ENCODE measurements at regions not wholly inside any gene's neighbourhood (a gene's known extent, or its start where the extent isn't known, plus 50 kb on each side); places are given as distances from the start of the nearest gene placed in this dataset.

DNA sequence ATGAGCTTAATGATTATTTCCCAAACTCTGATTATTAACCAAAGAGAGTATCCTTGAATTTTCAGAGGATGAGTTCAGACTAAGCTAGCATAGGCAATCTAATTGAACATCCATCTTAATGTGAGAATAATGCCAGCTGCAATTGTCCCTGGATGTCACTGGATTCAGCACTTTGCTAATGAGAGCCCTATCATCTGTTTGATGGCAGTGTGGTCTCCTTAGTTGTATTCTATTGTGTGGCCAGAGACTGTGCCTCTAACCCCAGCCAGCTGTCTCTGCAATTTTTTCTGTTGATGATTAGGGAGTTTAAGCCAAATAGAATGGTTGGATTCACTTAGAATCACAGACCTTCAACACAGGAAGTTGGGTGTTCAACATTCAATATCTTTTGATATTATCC, 1249.5 kb downstream of the FAM181B start:
- no peak overlapping the region for H4K8ac ChIP-seq (ENCODE audit: extremely low read depth, insufficient read depth, low read length)
- no peak overlapping the region for H4K91ac ChIP-seq (replicated peaks; ENCODE audit: insufficient read length, low read length)
- H3K9ac ChIP-seq (replicated peaks in 1 of 4; ENCODE audit: extremely low read depth in 1 of 4, low read depth in 3 of 4, low read length in 3 of 4), result no peak overlapping the region
- H4K5ac ChIP-seq (ENCODE audit: insufficient read length, low read depth, low read length), result no peak overlapping the region
- ChIA-PET CTCF (ENCODE audit: partially characterized antibody) (interaction anchor here (1.1 kb wide), 1 partner anchor 12 kb away, joined by 5 read pairs; no protein-coding TSS in a partner anchor), POLR2A (ENCODE audit: partially characterized antibody) (no interaction called here)
- H3K4me2 ChIP-seq (ENCODE audit: insufficient read depth in 1 of 2, low read depth in 2 of 2, low read length in 2 of 2), result no peak overlapping the region
- no peak overlapping the region for H3K4me3 ChIP-seq (ENCODE audit: extremely low read depth in 1 of 4, insufficient read depth in 2 of 4, low read depth in 3 of 4, low read length in 4 of 4)
- no peak overlapping the region for H2BK120ac ChIP-seq (replicated peaks; ENCODE audit: low read depth, low read length)
- H3K4ac ChIP-seq (replicated peaks; ENCODE audit: insufficient read length, low read depth, low read length), result no peak overlapping the region
- DNase-seq (ENCODE audit: low read depth in 1 of 2, low spot score in 2 of 2) (no peak), FAIRE-seq (no peak)
- no peaks in the 10 kb centered on the region for H3K79me2 ChIP-seq (ENCODE audit: control insufficient read depth in 1 of 2, insufficient read depth in 2 of 2, low read length in 2 of 2)
- no peaks in the 10 kb centered on the region for H3K27me3 ChIP-seq (replicated peaks in 1 of 4; ENCODE audit: control insufficient read depth in 3 of 4, extremely low read depth in 1 of 4, insufficient read depth in 3 of 4, low read length in 3 of 4)
- no peak overlapping the region for H2BK5ac ChIP-seq (ENCODE audit: low read depth, low read length)
- H3K18ac ChIP-seq (ENCODE audit: extremely low read depth, low read length), result no peak overlapping the region
- no peak overlapping the region for H3K23ac ChIP-seq (ENCODE audit: insufficient read length)
- H3K14ac ChIP-seq (ENCODE audit: insufficient read length), result no peak overlapping the region
- no peaks in the 10 kb centered on the region for H3K4me1 ChIP-seq (replicated peaks in 1 of 4; ENCODE audit: control insufficient read depth in 3 of 4, insufficient read depth in 4 of 4, low read length in 3 of 4)
- H2BK20ac ChIP-seq (ENCODE audit: low read length), result no peak overlapping the region
- no peak overlapping the region for H2BK15ac ChIP-seq (ENCODE audit: low read length)
- H4K20me1 ChIP-seq (replicated peaks in 1 of 2; ENCODE audit: control insufficient read depth in 1 of 2, insufficient read depth in 2 of 2, low read length in 2 of 2), result no peaks in the 10 kb centered on the region
- no peak overlapping the region for H3K56ac ChIP-seq (replicated peaks; ENCODE audit: insufficient read length, low read depth, low read length)
- H3K27ac ChIP-seq (ENCODE audit: low read depth, low read length), result no peak overlapping the region
- no peak overlapping the region for H2AFZ ChIP-seq (ENCODE audit: low read length)
- H3K79me1 ChIP-seq (ENCODE audit: low read depth, low read length), result no peaks in the 10 kb centered on the region
- H3K36me3 ChIP-seq (ENCODE audit: control insufficient read depth in 2 of 4, insufficient read depth in 4 of 4, low read length in 3 of 4), result no peaks in the 10 kb centered on the region
- no peak overlapping the region for H2BK12ac ChIP-seq (ENCODE audit: low read depth, low read length)
- no peaks in the 10 kb centered on the region for H3K9me3 ChIP-seq (ENCODE audit: insufficient read depth in 2 of 2, low read depth in 1 of 2, low read length in 1 of 2)
- H2AK5ac ChIP-seq (ENCODE audit: low read depth, low read length), result no peak overlapping the region
- H3K23me2 ChIP-seq (ENCODE audit: low read depth, low read length), result no peaks in the 10 kb centered on the region
- TF ChIP-seq SAP30 (IDR thresholded peaks at IDR 0.05; ENCODE audit: insufficient read depth, insufficient replicate concordance, low read length) (no peak), PHF8 (conservative IDR thresholded peaks at IDR 0.05; ENCODE audit: low read depth, low read length) (no peak), EZH2 (IDR thresholded peaks at IDR 0.05; ENCODE audit: low read depth, low read length, severe bottlenecking) (no peak), EGR1 (IDR thresholded peaks at IDR 0.05; ENCODE audit: borderline replicate concordance, low read depth, low read length) (no peak), ASH2L (IDR thresholded peaks at IDR 0.05; ENCODE audit: low read length) (no peak), RNF2 (IDR thresholded peaks at IDR 0.05; ENCODE audit: borderline replicate concordance, low read depth, low read length, missing control alignments, poor library complexity, severe bottlenecking) (no peak)

Data from H1 (cell line).